GM23338 (cell line): ENCODE measurements at regions not wholly inside any gene's neighbourhood (a gene's known extent, or its start where the extent isn't known, plus 50 kb on each side); places are given as distances from the start of the nearest gene placed in this dataset.

Experiments
- ATAC-seq: fragments of 200-7000 bp; cut with Tn5 transposase; 3 replicates; pipeline ENCODE4 v1.9.1; 2020
- DNase-seq: peaks from one replicate; pipeline ENCODE4 v3.0.0-alpha.2; 2015; ENCODE audit warnings: low spot score
- H2AFZ ChIP-seq: fragments of 200-600 bp; sonication (generic); 2 replicates; pipeline ENCODE4 v1.8.0; 2016; ENCODE audit warnings: antibody characterized with exemption, mild to moderate bottlenecking, moderate library complexity
- H3F3A ChIP-seq: fragments of 200-600 bp; sonication (generic); replicated peaks from 2 replicates; pipeline ENCODE4 v1.8.0; 2017; ENCODE audit warnings: antibody characterized with exemption, mixed run types, low read depth
- H3K27ac ChIP-seq: fragments of 200-600 bp; sonication (generic); 2 replicates; pipeline ENCODE4 v1.6.1; 2016; ENCODE audit warnings: low read depth
- H3K27me3 ChIP-seq: fragments of 200-600 bp; sonication (generic); 2 replicates; pipeline ENCODE4 v1.8.0; 2016; ENCODE audit warnings: mild to moderate bottlenecking, mixed run types, moderate library complexity; ENCODE audit not compliant: insufficient read depth
- H3K36me3 ChIP-seq: fragments of 200-600 bp; sonication (generic); 2 replicates; pipeline ENCODE4 v1.8.0; 2016; ENCODE audit warnings: mild to moderate bottlenecking; ENCODE audit not compliant: insufficient read depth
- H3K4me1 ChIP-seq: fragments of 200-600 bp; sonication (generic); 2 replicates; pipeline ENCODE4 v1.8.0; 2016; ENCODE audit warnings: mild to moderate bottlenecking, moderate library complexity; ENCODE audit not compliant: insufficient read depth
- H3K4me2 ChIP-seq: fragments of 200-600 bp; sonication (generic); 2 replicates; pipeline ENCODE4 v1.7.1; 2017; ENCODE audit warnings: mixed run types
- H3K4me3 ChIP-seq: fragments of 200-600 bp; sonication (generic); 2 replicates; pipeline ENCODE4 v1.6.1; 2016; ENCODE audit warnings: mixed run types
- H3K79me2 ChIP-seq: fragments of 200-600 bp; sonication (generic); replicated peaks from 2 replicates; pipeline ENCODE4 v1.8.0; 2017; ENCODE audit warnings: mild to moderate bottlenecking; ENCODE audit not compliant: insufficient read depth
- H3K9me2 ChIP-seq: fragments of 200-600 bp; sonication (generic); 2 replicates; pipeline ENCODE4 v1.8.0; 2017; ENCODE audit not compliant: insufficient read depth
- H4K20me1 ChIP-seq: fragments of 200-600 bp; sonication (generic); replicated peaks from 2 replicates; pipeline ENCODE4 v1.8.0; 2017; ENCODE audit warnings: mild to moderate bottlenecking; ENCODE audit not compliant: insufficient read depth
- H3K27ac Mint-ChIP-seq: 2 replicates; pipeline ENCODE4 v1.8.0; 2020; ENCODE audit warnings: inconsistent platforms, mild to moderate bottlenecking, moderate library complexity, mixed read lengths
- H3K27me3 Mint-ChIP-seq: 3 replicates; pipeline ENCODE4 v1.8.0; 2022; ENCODE audit warnings: low read depth, mild to moderate bottlenecking, moderate library complexity, mixed read lengths, inconsistent platforms; ENCODE audit not compliant: insufficient read depth, poor library complexity
- H3K36me3 Mint-ChIP-seq: 3 replicates; pipeline ENCODE4 v1.8.0; 2021; ENCODE audit warnings: low read depth, mild to moderate bottlenecking, inconsistent platforms, moderate library complexity, mixed read lengths
- H3K4me1 Mint-ChIP-seq: 3 replicates; pipeline ENCODE4 v1.8.0; 2020; ENCODE audit warnings: mild to moderate bottlenecking, inconsistent platforms, mixed read lengths
- H3K4me3 Mint-ChIP-seq: 3 replicates; pipeline ENCODE4 v1.8.0; 2021; ENCODE audit warnings: moderate library complexity, mild to moderate bottlenecking, inconsistent platforms, mixed read lengths
- H3K9me3 Mint-ChIP-seq: 3 replicates; pipeline ENCODE4 v1.8.0; 2020; ENCODE audit warnings: moderate library complexity, mild to moderate bottlenecking, inconsistent platforms, mixed read lengths
- CREB1 ChIP-seq: fragments of 250-450 bp; sonication (Bioruptor Pico); IDR thresholded peaks from 2 replicates; pipeline ENCODE4 v1.5.0; 2020; ENCODE audit warnings: low read depth, mild to moderate bottlenecking, moderate library complexity
- EZH2phosphoT487 ChIP-seq: fragments of 200-600 bp; sonication (generic); IDR thresholded peaks from one replicate; pipeline ENCODE4 v1.8.1; 2018; ENCODE audit warnings: antibody characterized with exemption; ENCODE audit not compliant: unreplicated experiment
- JUNB ChIP-seq: IDR thresholded peaks from one replicate; pipeline ENCODE4 v1.6.1; 2016; ENCODE audit warnings: antibody characterized with exemption; ENCODE audit not compliant: unreplicated experiment
- POLR2AphosphoS5 ChIP-seq: IDR thresholded peaks from 2 replicates; pipeline ENCODE4 v1.6.1; 2016; ENCODE audit warnings: antibody characterized with exemption, low read depth
- STAT1 ChIP-seq: IDR thresholded peaks from one replicate; pipeline ENCODE4 v1.6.1; 2016; ENCODE audit warnings: antibody characterized with exemption; ENCODE audit not compliant: unreplicated experiment
- ZNF114 ChIP-seq: fragments of 250-450 bp; sonication (Bioruptor Pico); IDR thresholded peaks from 2 replicates; pipeline ENCODE4 v1.5.0; 2020; ENCODE audit warnings: mild to moderate bottlenecking, moderate library complexity
- TF ChIP-seq, protein P1 (sequence below), 2 experiments: fragments of 200-600 bp in 1 of 2; sonication (generic) in 1 of 2; conservative IDR thresholded peaks; 2 replicates each; pipeline versions ENCODE4 v1.5.1 to v1.6.1; 2016 to 2017; ENCODE audit warnings: antibody characterized with exemption in 2 of 2, low read depth in 2 of 2, mild to moderate bottlenecking in 2 of 2, moderate library complexity in 1 of 2
- TF ChIP-seq, protein P2 (sequence below): IDR thresholded peaks from one replicate; pipeline ENCODE4 v1.6.1; 2018; ENCODE audit warnings: antibody characterized with exemption; ENCODE audit not compliant: unreplicated experiment
- TF ChIP-seq, protein P3 (sequence below): fragments of 250-450 bp; sonication (Bioruptor Pico); IDR thresholded peaks from 2 replicates; pipeline ENCODE4 v1.5.0; 2020; ENCODE audit warnings: mild to moderate bottlenecking, moderate library complexity

- Histone ChIP-seq H3K4me2 (peak overlapping the region; percentile 59), H4K20me1 (no peaks in the 10 kb centered on the region), H3K27me3 (no peaks in the 10 kb centered on the region), H3K79me2 (no peaks in the 10 kb centered on the region), H3K36me3 (no peaks in the 10 kb centered on the region), H3K9me2 (no peaks in the 10 kb centered on the region; the same call in 1 of the 2 replicates), H2AFZ (peak overlapping the region; percentile 40), H3K4me1 (peaks cover 57% of the 10 kb centered on the region), H3K4me3 (no peak overlapping the region), H3F3A (no peaks in the 10 kb centered on the region), H3K27ac (0 out of 2 replicates have a peak overlapping the region, but pooled peaks have one; percentile 6)
- ATAC-seq = no peak
- TF ChIP-seq, protein P1, sequence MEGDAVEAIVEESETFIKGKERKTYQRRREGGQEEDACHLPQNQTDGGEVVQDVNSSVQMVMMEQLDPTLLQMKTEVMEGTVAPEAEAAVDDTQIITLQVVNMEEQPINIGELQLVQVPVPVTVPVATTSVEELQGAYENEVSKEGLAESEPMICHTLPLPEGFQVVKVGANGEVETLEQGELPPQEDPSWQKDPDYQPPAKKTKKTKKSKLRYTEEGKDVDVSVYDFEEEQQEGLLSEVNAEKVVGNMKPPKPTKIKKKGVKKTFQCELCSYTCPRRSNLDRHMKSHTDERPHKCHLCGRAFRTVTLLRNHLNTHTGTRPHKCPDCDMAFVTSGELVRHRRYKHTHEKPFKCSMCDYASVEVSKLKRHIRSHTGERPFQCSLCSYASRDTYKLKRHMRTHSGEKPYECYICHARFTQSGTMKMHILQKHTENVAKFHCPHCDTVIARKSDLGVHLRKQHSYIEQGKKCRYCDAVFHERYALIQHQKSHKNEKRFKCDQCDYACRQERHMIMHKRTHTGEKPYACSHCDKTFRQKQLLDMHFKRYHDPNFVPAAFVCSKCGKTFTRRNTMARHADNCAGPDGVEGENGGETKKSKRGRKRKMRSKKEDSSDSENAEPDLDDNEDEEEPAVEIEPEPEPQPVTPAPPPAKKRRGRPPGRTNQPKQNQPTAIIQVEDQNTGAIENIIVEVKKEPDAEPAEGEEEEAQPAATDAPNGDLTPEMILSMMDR (conservative IDR thresholded peaks at IDR 0.05; ENCODE audit: low read depth in 2 of 2) = no peak
- TF ChIP-seq POLR2AphosphoS5 (no peak), ZNF114 (CRISPR knock-in tag) (no peak), JUNB (no peak)
- TF ChIP-seq, protein P2, sequence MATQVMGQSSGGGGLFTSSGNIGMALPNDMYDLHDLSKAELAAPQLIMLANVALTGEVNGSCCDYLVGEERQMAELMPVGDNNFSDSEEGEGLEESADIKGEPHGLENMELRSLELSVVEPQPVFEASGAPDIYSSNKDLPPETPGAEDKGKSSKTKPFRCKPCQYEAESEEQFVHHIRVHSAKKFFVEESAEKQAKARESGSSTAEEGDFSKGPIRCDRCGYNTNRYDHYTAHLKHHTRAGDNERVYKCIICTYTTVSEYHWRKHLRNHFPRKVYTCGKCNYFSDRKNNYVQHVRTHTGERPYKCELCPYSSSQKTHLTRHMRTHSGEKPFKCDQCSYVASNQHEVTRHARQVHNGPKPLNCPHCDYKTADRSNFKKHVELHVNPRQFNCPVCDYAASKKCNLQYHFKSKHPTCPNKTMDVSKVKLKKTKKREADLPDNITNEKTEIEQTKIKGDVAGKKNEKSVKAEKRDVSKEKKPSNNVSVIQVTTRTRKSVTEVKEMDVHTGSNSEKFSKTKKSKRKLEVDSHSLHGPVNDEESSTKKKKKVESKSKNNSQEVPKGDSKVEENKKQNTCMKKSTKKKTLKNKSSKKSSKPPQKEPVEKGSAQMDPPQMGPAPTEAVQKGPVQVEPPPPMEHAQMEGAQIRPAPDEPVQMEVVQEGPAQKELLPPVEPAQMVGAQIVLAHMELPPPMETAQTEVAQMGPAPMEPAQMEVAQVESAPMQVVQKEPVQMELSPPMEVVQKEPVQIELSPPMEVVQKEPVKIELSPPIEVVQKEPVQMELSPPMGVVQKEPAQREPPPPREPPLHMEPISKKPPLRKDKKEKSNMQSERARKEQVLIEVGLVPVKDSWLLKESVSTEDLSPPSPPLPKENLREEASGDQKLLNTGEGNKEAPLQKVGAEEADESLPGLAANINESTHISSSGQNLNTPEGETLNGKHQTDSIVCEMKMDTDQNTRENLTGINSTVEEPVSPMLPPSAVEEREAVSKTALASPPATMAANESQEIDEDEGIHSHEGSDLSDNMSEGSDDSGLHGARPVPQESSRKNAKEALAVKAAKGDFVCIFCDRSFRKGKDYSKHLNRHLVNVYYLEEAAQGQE = no peak
- DNase-seq = no peak
- peaks cover 4% of the 10 kb centered on the region for H3K27me3 Mint-ChIP-seq
- peaks cover 1% of the 10 kb centered on the region for H3K36me3 Mint-ChIP-seq
- H3K4me3 Mint-ChIP-seq = no peak overlapping the region
- H3K4me1 Mint-ChIP-seq = peaks cover 62% of the 10 kb centered on the region
- H3K27ac Mint-ChIP-seq = no peak overlapping the region; the same call in 1 of the 2 replicates
- no peaks in the 10 kb centered on the region; the same call in 2 of the 3 replicates for H3K9me3 Mint-ChIP-seq
Measured at GRCh38 chr12:89082370-89082753, 269.9 kb downstream of the DUSP6 start.

DNA sequence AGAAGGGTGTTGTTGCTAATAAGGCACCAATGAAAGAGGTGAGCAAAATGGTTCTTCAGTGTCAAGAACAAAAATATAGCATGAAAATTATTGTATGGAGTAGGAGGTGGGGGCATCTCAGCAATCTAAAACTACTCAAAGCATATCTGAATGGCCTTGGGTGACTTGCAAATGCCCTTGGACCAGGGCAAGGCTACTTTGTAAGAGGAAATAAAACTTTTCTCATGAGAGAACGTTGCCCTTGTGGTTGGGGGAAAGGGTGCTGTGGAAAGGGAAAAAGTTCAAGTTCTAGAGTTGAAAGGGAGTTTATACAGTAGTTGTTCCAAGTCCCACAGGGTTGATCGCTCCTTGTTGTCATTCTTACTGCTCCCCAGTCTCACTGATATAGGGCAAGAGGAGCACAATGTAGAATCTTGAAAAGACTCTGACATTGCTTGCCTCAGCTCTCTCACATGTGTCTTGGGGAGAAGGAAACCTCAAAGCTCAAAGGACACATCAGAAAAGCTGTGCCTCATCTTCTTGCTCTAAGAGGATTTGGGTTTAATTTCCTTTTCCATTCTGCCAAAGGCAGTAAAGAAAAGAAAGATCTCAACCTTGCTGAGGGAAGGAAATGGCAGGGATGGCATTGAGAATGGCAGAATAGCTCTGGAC is 270.5 kb downstream of the DUSP6 start:
- Mint-ChIP-seq H3K36me3 (no peaks in the 10 kb centered on the region), H3K27me3 (peaks cover 2% of the 10 kb centered on the region), H3K9me3 (no peaks in the 10 kb centered on the region), H3K4me3 (no peak overlapping the region), H3K4me1 (peaks cover 57% of the 10 kb centered on the region), H3K27ac (peak overlapping the region; percentile 41)
- no peaks in the 10 kb centered on the region for H3F3A ChIP-seq
- H3K4me2 ChIP-seq = peak overlapping the region; percentile 59
- H3K9me2 ChIP-seq = no peaks in the 10 kb centered on the region; the same call in 1 of the 2 replicates
- H3K27ac ChIP-seq = peak overlapping the region; percentile 6; the same call in 1 of the 2 replicates
- H3K79me2 ChIP-seq = no peaks in the 10 kb centered on the region
- no peaks in the 10 kb centered on the region for H3K36me3 ChIP-seq
- DNase-seq (no peak), ATAC-seq (no peak)
- H4K20me1 ChIP-seq = no peaks in the 10 kb centered on the region
- H3K27me3 ChIP-seq = no peaks in the 10 kb centered on the region
- H3K4me1 ChIP-seq = peaks cover 57% of the 10 kb centered on the region
- H3K4me3 ChIP-seq = no peak overlapping the region
- peak overlapping the region; percentile 40 for H2AFZ ChIP-seq
- no peak for TF ChIP-seq ZNF114 (CRISPR knock-in tag)
- no peak for TF ChIP-seq CREB1 (CRISPR knock-in tag)
- no peak for TF ChIP-seq EZH2phosphoT487
- no peak for TF ChIP-seq STAT1
- TF ChIP-seq, protein P3, sequence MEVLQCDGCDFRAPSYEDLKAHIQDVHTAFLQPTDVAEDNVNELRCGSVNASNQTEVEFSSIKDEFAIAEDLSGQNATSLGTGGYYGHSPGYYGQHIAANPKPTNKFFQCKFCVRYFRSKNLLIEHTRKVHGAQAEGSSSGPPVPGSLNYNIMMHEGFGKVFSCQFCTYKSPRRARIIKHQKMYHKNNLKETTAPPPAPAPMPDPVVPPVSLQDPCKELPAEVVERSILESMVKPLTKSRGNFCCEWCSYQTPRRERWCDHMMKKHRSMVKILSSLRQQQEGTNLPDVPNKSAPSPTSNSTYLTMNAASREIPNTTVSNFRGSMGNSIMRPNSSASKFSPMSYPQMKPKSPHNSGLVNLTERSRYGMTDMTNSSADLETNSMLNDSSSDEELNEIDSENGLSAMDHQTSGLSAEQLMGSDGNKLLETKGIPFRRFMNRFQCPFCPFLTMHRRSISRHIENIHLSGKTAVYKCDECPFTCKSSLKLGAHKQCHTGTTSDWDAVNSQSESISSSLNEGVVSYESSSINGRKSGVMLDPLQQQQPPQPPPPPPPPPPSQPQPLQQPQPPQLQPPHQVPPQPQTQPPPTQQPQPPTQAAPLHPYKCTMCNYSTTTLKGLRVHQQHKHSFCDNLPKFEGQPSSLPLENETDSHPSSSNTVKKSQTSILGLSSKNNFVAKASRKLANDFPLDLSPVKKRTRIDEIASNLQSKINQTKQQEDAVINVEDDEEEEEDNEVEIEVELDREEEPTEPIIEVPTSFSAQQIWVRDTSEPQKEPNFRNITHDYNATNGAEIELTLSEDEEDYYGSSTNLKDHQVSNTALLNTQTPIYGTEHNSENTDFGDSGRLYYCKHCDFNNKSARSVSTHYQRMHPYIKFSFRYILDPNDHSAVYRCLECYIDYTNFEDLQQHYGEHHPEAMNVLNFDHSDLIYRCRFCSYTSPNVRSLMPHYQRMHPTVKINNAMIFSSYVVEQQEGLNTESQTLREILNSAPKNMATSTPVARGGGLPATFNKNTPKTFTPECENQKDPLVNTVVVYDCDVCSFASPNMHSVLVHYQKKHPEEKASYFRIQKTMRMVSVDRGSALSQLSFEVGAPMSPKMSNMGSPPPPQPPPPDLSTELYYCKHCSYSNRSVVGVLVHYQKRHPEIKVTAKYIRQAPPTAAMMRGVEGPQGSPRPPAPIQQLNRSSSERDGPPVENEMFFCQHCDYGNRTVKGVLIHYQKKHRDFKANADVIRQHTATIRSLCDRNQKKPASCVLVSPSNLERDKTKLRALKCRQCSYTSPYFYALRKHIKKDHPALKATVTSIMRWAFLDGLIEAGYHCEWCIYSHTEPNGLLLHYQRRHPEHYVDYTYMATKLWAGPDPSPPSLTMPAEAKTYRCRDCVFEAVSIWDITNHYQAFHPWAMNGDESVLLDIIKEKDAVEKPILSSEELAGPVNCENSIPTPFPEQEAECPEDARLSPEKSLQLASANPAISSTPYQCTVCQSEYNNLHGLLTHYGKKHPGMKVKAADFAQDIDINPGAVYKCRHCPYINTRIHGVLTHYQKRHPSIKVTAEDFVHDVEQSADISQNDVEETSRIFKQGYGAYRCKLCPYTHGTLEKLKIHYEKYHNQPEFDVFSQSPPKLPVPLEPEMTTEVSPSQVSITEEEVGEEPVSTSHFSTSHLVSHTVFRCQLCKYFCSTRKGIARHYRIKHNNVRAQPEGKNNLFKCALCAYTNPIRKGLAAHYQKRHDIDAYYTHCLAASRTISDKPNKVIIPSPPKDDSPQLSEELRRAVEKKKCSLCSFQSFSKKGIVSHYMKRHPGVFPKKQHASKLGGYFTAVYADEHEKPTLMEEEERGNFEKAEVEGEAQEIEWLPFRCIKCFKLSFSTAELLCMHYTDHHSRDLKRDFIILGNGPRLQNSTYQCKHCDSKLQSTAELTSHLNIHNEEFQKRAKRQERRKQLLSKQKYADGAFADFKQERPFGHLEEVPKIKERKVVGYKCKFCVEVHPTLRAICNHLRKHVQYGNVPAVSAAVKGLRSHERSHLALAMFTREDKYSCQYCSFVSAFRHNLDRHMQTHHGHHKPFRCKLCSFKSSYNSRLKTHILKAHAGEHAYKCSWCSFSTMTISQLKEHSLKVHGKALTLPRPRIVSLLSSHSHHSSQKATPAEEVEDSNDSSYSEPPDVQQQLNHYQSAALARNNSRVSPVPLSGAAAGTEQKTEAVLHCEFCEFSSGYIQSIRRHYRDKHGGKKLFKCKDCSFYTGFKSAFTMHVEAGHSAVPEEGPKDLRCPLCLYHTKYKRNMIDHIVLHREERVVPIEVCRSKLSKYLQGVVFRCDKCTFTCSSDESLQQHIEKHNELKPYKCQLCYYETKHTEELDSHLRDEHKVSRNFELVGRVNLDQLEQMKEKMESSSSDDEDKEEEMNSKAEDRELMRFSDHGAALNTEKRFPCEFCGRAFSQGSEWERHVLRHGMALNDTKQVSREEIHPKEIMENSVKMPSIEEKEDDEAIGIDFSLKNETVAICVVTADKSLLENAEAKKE (CRISPR knock-in tag) = no peak
